Tibial nerve (tissue), 4 donors: ENCODE measurements at regions not wholly inside any gene's neighbourhood (a gene's known extent, or its start where the extent isn't known, plus 50 kb on each side); places are given as distances from the start of the nearest gene placed in this dataset.

Source experiments
- DNase-seq, 2 donors: peaks; one replicate each; pipeline ENCODE4 v3.0.0-alpha.2; 2019; ENCODE audit warnings: low spot score in 2 of 2
- H3K27ac ChIP-seq, 4 donors: fragments of 200-600 bp; sonication (generic) in 3 of 4; one replicate each; pipeline ENCODE4 v1.5.1; 2017 to 2019; ENCODE audit warnings: mild to moderate bottlenecking in 1 of 4
- H3K27me3 ChIP-seq, 2 donors: fragments of 200-600 bp; sonication (generic) in 1 of 2; one replicate each; pipeline versions ENCODE4 v1.5.1 to v1.6.0; 2017 to 2019
- H3K36me3 ChIP-seq, 3 donors: fragments of 200-600 bp; sonication (generic); one replicate each; pipeline ENCODE4 v1.5.1; 2018 to 2019
- H3K4me1 ChIP-seq, 4 donors: fragments of 200-600 bp; sonication (generic) in 3 of 4; one replicate each; pipeline ENCODE4 v1.5.1; 2017 to 2019
- H3K4me3 ChIP-seq, 4 donors: fragments of 200-600 bp; sonication (generic) in 3 of 4; one replicate each; pipeline ENCODE4 v1.5.1; 2017 to 2019; ENCODE audit warnings: mild to moderate bottlenecking in 1 of 4, moderate library complexity in 1 of 4
- H3K9me3 ChIP-seq, 4 donors: fragments of 200-600 bp; sonication (generic) in 3 of 4; one replicate each; pipeline ENCODE4 v1.5.1; 2017 to 2019
- EP300 ChIP-seq, 2 donors: sonication (generic); formaldehyde crosslinking; IDR thresholded peaks; one replicate each; pipeline ENCODE4 v1.6.1; 2017; ENCODE audit warnings: antibody characterized with exemption in 2 of 2, mild to moderate bottlenecking in 1 of 2
- POLR2A ChIP-seq, 2 donors: fragments of 450-650 bp; IDR thresholded peaks; one replicate each; pipeline ENCODE4 v1.6.1; 2017; ENCODE audit warnings: antibody characterized with exemption in 2 of 2, mild to moderate bottlenecking in 2 of 2, moderate library complexity in 2 of 2
- WGBS, 2 donors: methylation state at CpG; one replicate each; pipeline ENCODE4 v1.1.5; 2018; 5-methylcytosine and 5-hydroxymethylcytosine counted together
- TF ChIP-seq, protein P1 (sequence below), 5 experiments: fragments of 200-600 bp in 3 of 5; fragments of 450-650 bp in 2 of 5; sonication (generic) in 3 of 5; IDR thresholded peaks; one replicate each; pipeline ENCODE4 v1.5.1; 2016 to 2019; ENCODE audit warnings: antibody characterized with exemption in 5 of 5, mild to moderate bottlenecking in 3 of 5, moderate library complexity in 2 of 5

DNA sequence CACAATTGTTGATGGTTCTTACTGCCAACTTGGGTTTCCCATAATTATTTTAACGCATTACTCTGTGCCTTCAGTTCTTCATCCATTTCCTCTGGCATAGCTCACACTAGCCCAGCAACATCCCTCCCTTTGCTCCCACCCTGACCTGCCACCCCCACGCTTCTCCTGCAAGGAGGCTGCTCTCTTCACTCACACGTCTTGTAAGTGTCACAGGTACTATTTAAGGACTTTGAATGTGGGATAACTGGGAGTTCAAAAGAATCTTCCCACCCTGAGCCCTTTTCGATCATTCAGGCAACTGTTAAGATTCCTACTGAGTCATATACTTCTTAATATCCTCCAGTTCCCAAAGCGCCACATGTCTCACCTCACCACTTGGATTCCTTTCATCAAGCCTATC is 95.4 kb downstream of the PXDC1 start:
- no peak for DNase-seq
- no peaks in the 10 kb centered on the region for H3K4me1 ChIP-seq
- H3K27me3 ChIP-seq: no peaks in the 10 kb centered on the region
- no peak overlapping the region for H3K27ac ChIP-seq
- TF ChIP-seq POLR2A (IDR thresholded peaks at IDR 0.05): no peak
- WGBS, 2 donors: 90 to 92% methylated on average over 5 of the region's 5 CpGs
- no peak overlapping the region for H3K4me3 ChIP-seq
- H3K9me3 ChIP-seq: no peaks in the 10 kb centered on the region
- no peaks in the 10 kb centered on the region for H3K36me3 ChIP-seq

DNA sequence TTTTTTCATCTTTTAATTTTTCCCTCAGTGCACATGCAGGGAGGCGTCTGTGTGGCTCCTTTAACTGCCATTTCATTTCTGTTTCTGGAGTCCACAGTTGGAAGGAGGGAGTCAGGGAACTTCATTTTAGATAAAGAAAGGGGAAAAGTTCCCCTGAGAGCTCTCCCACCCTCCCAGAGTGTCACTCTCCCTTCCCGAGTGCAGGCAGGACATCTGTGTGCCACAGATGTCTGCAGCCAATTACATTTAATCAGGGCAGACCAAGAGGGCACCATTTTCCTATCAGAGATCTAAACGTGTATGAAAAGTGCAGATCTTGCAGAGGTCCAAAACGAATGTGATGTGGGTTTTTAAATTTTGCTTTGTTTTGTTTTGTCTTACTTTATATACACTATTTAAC is 96.6 kb downstream of the PXDC1 start:
- H3K36me3 ChIP-seq: no peaks in the 10 kb centered on the region
- H3K4me3 ChIP-seq: no peak overlapping the region
- no peak overlapping the region for H3K27ac ChIP-seq
- no peaks in the 10 kb centered on the region for H3K27me3 ChIP-seq
- no peak for TF ChIP-seq EP300 (IDR thresholded peaks at IDR 0.05)
- TF ChIP-seq, protein P1, sequence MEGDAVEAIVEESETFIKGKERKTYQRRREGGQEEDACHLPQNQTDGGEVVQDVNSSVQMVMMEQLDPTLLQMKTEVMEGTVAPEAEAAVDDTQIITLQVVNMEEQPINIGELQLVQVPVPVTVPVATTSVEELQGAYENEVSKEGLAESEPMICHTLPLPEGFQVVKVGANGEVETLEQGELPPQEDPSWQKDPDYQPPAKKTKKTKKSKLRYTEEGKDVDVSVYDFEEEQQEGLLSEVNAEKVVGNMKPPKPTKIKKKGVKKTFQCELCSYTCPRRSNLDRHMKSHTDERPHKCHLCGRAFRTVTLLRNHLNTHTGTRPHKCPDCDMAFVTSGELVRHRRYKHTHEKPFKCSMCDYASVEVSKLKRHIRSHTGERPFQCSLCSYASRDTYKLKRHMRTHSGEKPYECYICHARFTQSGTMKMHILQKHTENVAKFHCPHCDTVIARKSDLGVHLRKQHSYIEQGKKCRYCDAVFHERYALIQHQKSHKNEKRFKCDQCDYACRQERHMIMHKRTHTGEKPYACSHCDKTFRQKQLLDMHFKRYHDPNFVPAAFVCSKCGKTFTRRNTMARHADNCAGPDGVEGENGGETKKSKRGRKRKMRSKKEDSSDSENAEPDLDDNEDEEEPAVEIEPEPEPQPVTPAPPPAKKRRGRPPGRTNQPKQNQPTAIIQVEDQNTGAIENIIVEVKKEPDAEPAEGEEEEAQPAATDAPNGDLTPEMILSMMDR (IDR thresholded peaks at IDR 0.05): no peak
- TF ChIP-seq POLR2A (IDR thresholded peaks at IDR 0.05): no peak
- no peaks in the 10 kb centered on the region for H3K4me1 ChIP-seq
- DNase-seq: no peak
- WGBS, 2 donors: 49 to 53% methylated on average over 4 of the region's 4 CpGs
- peaks cover 0 to 2% (median 0%) of the 10 kb centered on the region in 4 donors for H3K9me3 ChIP-seq

DNA sequence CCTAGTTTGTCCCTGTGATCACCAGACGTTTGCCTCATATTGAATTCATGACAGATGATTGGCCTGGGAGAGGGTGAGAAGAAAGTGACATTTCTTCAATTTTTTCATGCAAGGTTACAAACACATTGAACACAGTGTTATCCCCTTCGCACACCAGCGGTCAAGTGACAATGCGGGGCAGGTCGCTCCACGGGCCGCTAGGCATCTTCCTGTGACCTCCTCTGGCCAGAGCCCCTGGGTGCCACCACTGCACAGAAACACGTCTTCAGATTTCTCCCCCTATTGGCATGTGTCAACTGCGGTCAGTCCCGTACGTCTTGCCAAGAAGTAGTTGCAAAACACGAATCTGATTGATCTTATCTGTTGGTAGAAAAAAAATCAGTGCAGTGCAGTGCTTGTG is 97.1 kb downstream of the PXDC1 start:
- Histone ChIP-seq H3K27ac (no peak overlapping the region), H3K4me1 (no peaks in the 10 kb centered on the region), H3K4me3 (no peak overlapping the region), H3K27me3 (no peaks in the 10 kb centered on the region), H3K36me3 (no peaks in the 10 kb centered on the region), H3K9me3 (peaks cover 0 to 3% (median 0%) of the 10 kb centered on the region in 4 donors)
- 83 to 91% methylated on average over 12 of the region's 12 CpGs for WGBS, 2 donors
- TF ChIP-seq, protein P1 (IDR thresholded peaks at IDR 0.05): no peak
- no peak for TF ChIP-seq EP300 (IDR thresholded peaks at IDR 0.05)
- no peak for TF ChIP-seq POLR2A (IDR thresholded peaks at IDR 0.05)
- no peak for DNase-seq

DNA sequence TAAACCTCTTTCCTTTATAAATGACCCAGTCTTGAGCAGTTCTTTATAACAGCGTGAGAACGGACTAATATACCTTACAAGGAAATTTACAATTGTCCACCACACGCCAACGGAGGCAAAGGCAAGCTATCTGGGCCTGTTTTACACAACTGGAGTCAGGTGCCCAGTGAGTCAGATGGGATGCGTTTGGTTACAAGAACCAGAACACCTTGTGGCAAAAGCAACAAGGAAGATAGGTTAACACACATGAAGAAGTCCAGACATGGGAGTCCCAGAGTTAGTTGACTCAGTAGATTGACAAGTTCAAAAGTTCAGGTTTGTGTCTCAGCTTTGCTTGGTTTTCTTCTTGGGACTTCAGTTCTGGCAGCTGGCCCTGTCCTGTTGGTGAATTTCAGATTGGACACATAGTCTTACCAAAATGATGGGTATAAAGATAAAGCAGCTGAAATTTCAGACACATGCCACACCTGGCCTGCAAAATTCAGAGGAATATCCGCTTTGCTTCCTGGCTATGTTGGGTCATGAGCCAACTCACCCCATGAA is 97.9 kb downstream of the PXDC1 start:
- DNase-seq: no peak
- WGBS, 2 donors: 98 to 99% methylated on average over 6 of the region's 6 CpGs
- TF ChIP-seq POLR2A (IDR thresholded peaks at IDR 0.05): no peak
- TF ChIP-seq, protein P1 (IDR thresholded peaks at IDR 0.05): no peak
- no peak for TF ChIP-seq EP300 (IDR thresholded peaks at IDR 0.05)
- Histone ChIP-seq H3K4me1 (no peaks in the 10 kb centered on the region), H3K27me3 (no peaks in the 10 kb centered on the region), H3K9me3 (peaks cover 0 to 12% (median 0%) of the 10 kb centered on the region in 4 donors), H3K36me3 (no peaks in the 10 kb centered on the region), H3K4me3 (no peak overlapping the region), H3K27ac (no peak overlapping the region)

DNA sequence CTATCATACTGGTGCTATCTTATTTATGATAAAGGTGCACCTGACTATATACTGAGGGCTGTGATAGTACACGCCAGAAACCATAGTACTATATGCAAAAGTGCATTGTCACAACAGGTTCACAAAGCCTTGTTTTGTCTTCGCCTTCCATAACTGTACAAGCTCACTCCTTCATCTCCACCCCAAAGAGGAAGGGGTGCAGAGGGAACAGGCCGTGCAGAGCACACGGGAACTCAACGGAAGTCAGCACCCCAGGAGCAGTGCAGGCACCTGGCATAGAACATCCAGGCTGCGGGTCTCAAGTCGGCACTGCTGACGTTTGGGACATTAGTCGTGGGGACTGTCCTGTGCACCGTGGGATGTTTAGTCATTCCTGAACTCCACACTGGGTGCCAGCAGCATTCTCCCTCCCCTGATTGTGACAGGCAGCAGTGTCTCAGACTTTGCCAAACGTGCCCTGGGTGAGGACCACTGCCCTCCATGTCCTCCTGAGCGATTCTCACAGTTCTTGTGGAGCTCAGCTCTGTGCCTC is 99.7 kb downstream of the PXDC1 start:
- Histone ChIP-seq H3K27ac (no peak overlapping the region), H3K4me3 (no peak overlapping the region), H3K36me3 (no peaks in the 10 kb centered on the region), H3K9me3 (peaks cover 0 to 14% (median 0%) of the 10 kb centered on the region in 4 donors), H3K27me3 (no peaks in the 10 kb centered on the region), H3K4me1 (no peaks in the 10 kb centered on the region)
- DNase-seq: no peak
- 79 to 80% methylated on average over 7 to 12 of the region's 12 CpGs for WGBS, 2 donors
- TF ChIP-seq, protein P1 (IDR thresholded peaks at IDR 0.05): no peak
- TF ChIP-seq POLR2A (IDR thresholded peaks at IDR 0.05): no peak
- TF ChIP-seq EP300 (IDR thresholded peaks at IDR 0.05): no peak
